GM21737 (cell line): ENCODE measurements at regions not wholly inside any gene's neighbourhood (a gene's known extent, or its start where the extent isn't known, plus 50 kb on each side); places are given as distances from the start of the nearest gene placed in this dataset.

ENCODE experiments used
- ATAC-seq: cut with Tn5 transposase; IDR thresholded peaks from one replicate; pipeline ENCODE4 v1.9.1; 2021; ENCODE audit warnings: mild to moderate bottlenecking, moderate library complexity; ENCODE audit not compliant: unreplicated experiment

- ATAC-seq = no peak
These were observed 591.0 kb downstream of the EPHA4 start for GRCh38 chr2:220980966-220981675.

GRCh38 chr2:220981926-220982325, 590.2 kb downstream of the EPHA4 start:
- ATAC-seq = no peak

GRCh38 chr2:220985561-220985960, 586.5 kb downstream of the EPHA4 start:
- no peak for ATAC-seq

GRCh38 chr2:220987839-220988238, 584.3 kb downstream of the EPHA4 start:
- ATAC-seq = no peak

- ATAC-seq = no peak
These were observed 580.1 kb downstream of the EPHA4 start for GRCh38 chr2:220991972-220992371.

GRCh38 chr2:220994846-220995245, 577.3 kb downstream of the EPHA4 start:
- no peak for ATAC-seq

GRCh38 chr2:220995581-220995980, 576.5 kb downstream of the EPHA4 start:
- ATAC-seq = no peak

GRCh38 chr2:220998156-220998555, 573.9 kb downstream of the EPHA4 start:
- no peak for ATAC-seq

GRCh38 chr2:220999356-220999755, 572.7 kb downstream of the EPHA4 start:
- no peak for ATAC-seq

- ATAC-seq = no peak
These were observed 570.7 kb downstream of the EPHA4 start for GRCh38 chr2:221001381-221001801.

- ATAC-seq = no peak
These were observed 569.9 kb downstream of the EPHA4 start for GRCh38 chr2:221002101-221002685.

GRCh38 chr2:221005338-221005737, 566.8 kb downstream of the EPHA4 start:
- ATAC-seq = no peak

- ATAC-seq = no peak
These were observed 566.0 kb downstream of the EPHA4 start for GRCh38 chr2:221006084-221006483.

- no peak for ATAC-seq
These were observed 555.6 kb downstream of the EPHA4 start for GRCh38 chr2:221016551-221016950.

- ATAC-seq = no peak
These were observed 553.8 kb downstream of the EPHA4 start for GRCh38 chr2:221018262-221018661.

GRCh38 chr2:221019668-221020067, 552.4 kb downstream of the EPHA4 start:
- no peak for ATAC-seq

- no peak for ATAC-seq
These were observed 549.5 kb downstream of the EPHA4 start for GRCh38 chr2:221022554-221022953.

GRCh38 chr2:221025398-221025797, 546.7 kb downstream of the EPHA4 start:
- no peak for ATAC-seq

- no peak for ATAC-seq
These were observed 537.9 kb downstream of the EPHA4 start for GRCh38 chr2:221034026-221034701.

- ATAC-seq = no peak
These were observed 537.1 kb downstream of the EPHA4 start for GRCh38 chr2:221034973-221035372.

GRCh38 chr2:221042926-221043325, 529.2 kb downstream of the EPHA4 start:
- ATAC-seq = no peak

GRCh38 chr2:221044781-221045180, 527.3 kb downstream of the EPHA4 start:
- ATAC-seq = no peak
